ENCODE measurements at regions not wholly inside any gene's neighbourhood (a gene's known extent, or its start where the extent isn't known, plus 50 kb on each side); places are given as distances from the start of the nearest gene placed in this dataset.

DNA sequence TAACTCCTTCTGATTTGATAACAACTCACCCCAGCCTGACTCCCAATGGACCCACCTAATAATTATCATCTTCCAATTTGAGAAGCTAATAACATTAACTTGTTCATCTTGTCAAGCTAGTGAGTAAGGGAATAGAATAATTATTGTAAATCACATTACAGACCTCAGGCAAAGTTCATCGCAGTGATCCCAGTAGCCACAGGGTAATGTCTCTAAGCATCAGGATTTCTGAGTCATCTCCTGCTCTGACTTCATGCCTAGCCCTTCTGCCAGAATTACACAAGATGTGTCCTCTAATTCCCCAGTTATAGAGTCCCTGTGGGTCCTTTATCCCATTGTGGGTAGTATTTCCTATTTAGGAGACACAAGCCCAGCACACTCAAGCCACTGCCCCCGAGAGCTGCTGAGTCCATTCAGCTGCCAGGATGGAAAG lies 365.7 kb downstream of the DEPDC1B start:
- no peak overlapping the region for H3K4me3 Mint-ChIP-seq
- TF ChIP-seq CTCF (IDR thresholded peaks at IDR 0.05) = no peak
- H3K27ac Mint-ChIP-seq = no peak overlapping the region
- peaks cover under 1% of the 10 kb centered on the region for H3K9me3 Mint-ChIP-seq
- no peaks in the 10 kb centered on the region for H3K4me1 Mint-ChIP-seq
- H3K36me3 Mint-ChIP-seq (ENCODE audit: low read depth) = no peaks in the 10 kb centered on the region
- no peak for DNase-seq
- peaks cover 6% of the 10 kb centered on the region for H3K27me3 Mint-ChIP-seq (ENCODE audit: low read depth, poor library complexity)

GRCh38 chr5:60333005-60333571 lies 366.9 kb downstream of the DEPDC1B start:
- Mint-ChIP-seq H3K27me3 (ENCODE audit: low read depth, poor library complexity) (peaks cover 3% of the 10 kb centered on the region), H3K4me3 (no peak overlapping the region), H3K36me3 (ENCODE audit: low read depth) (no peaks in the 10 kb centered on the region), H3K9me3 (peaks cover 5% of the 10 kb centered on the region), H3K27ac (no peak overlapping the region), H3K4me1 (no peaks in the 10 kb centered on the region)
- no peak for DNase-seq
- no peak for TF ChIP-seq CTCF (IDR thresholded peaks at IDR 0.05)

- Mint-ChIP-seq H3K9me3 (peaks cover 5% of the 10 kb centered on the region), H3K27me3 (ENCODE audit: low read depth, poor library complexity) (peaks cover 3% of the 10 kb centered on the region), H3K4me3 (no peak overlapping the region), H3K4me1 (no peaks in the 10 kb centered on the region), H3K27ac (no peak overlapping the region), H3K36me3 (ENCODE audit: low read depth) (no peaks in the 10 kb centered on the region)
- no peak for TF ChIP-seq CTCF (IDR thresholded peaks at IDR 0.05)
- DNase-seq = no peak
These were observed 367.5 kb downstream of the DEPDC1B start for GRCh38 chr5:60332244-60333004.

GRCh38 chr5:60330236-60330635 lies 369.7 kb downstream of the DEPDC1B start:
- H3K9me3 Mint-ChIP-seq = peaks cover 5% of the 10 kb centered on the region

DNA sequence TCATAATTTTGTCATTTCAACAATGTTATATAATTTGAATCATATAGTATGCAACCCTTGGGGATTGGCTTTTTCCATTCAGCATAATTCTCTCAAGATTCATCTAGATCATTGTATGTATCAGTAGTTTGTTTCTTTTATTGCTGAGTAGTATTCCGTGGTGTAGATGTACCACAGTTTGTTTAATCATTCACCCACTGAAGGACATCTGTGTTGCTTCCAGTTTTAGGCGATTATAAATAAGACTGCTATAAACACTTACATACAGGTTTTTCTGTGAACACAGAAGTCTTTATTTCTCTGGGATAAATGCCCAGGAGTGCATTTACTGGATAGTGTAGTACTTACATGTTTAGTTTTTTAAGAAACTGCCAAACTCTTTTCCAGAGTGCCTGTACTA lies 374.1 kb downstream of the DEPDC1B start:
- no peak for DNase-seq
- Mint-ChIP-seq H3K4me1 (no peaks in the 10 kb centered on the region), H3K9me3 (peaks cover 26% of the 10 kb centered on the region), H3K27ac (no peak overlapping the region), H3K36me3 (ENCODE audit: low read depth) (peaks cover 3% of the 10 kb centered on the region), H3K4me3 (no peak overlapping the region), H3K27me3 (ENCODE audit: low read depth, poor library complexity) (no peaks in the 10 kb centered on the region)
- no peak for TF ChIP-seq CTCF (IDR thresholded peaks at IDR 0.05)

More at GRCh38 chr5:60330236-60330635, 369.7 kb downstream of the DEPDC1B start:
- TF ChIP-seq CTCF (IDR thresholded peaks at IDR 0.05) = no peak
- Mint-ChIP-seq H3K36me3 (ENCODE audit: low read depth) (no peaks in the 10 kb centered on the region), H3K4me3 (no peak overlapping the region), H3K4me1 (no peaks in the 10 kb centered on the region), H3K27me3 (ENCODE audit: low read depth, poor library complexity) (no peaks in the 10 kb centered on the region), H3K27ac (no peak overlapping the region)
- no peak for DNase-seq

- TF ChIP-seq CTCF (IDR thresholded peaks at IDR 0.05) = no peak
- peaks cover 38% of the 10 kb centered on the region for H3K9me3 Mint-ChIP-seq
- H3K36me3 Mint-ChIP-seq (ENCODE audit: low read depth) = peaks cover 9% of the 10 kb centered on the region
- H3K4me3 Mint-ChIP-seq = no peak overlapping the region
- peak overlapping the region; percentile 15 for H3K27ac Mint-ChIP-seq
- DNase-seq = no peak
- H3K27me3 Mint-ChIP-seq (ENCODE audit: low read depth, poor library complexity) = no peaks in the 10 kb centered on the region
- no peaks in the 10 kb centered on the region for H3K4me1 Mint-ChIP-seq
These were observed 376.4 kb downstream of the DEPDC1B start for GRCh38 chr5:60323596-60323995.
